Right forelimb (tissue), 1 donor: ENCODE measurements at regions not wholly inside any gene's neighbourhood (a gene's known extent, or its start where the extent isn't known, plus 50 kb on each side); places are given as distances from the start of the nearest gene placed in this dataset.

Source experiments
- DNase-seq: peaks from one replicate; pipeline ENCODE4 v3.0.0-alpha.2; 2018

- DNase-seq: no peak
Measured at GRCh38 chr11:30159546-30159945, 71.3 kb upstream of the FSHB start.

GRCh38 chr11:30165652-30166051, 65.2 kb upstream of the FSHB start:
- DNase-seq: no peak

- DNase-seq: no peak
Measured at GRCh38 chr11:30171661-30172060, 59.2 kb upstream of the FSHB start.

GRCh38 chr11:30172158-30172557, 58.7 kb upstream of the FSHB start:
- no peak for DNase-seq

- DNase-seq: peak; percentile 54
Measured at GRCh38 chr11:30172883-30173311, 57.9 kb upstream of the FSHB start.

- no peak for DNase-seq
Measured at GRCh38 chr11:30174265-30175020, 56.4 kb upstream of the FSHB start.
